ENCODE measurements at regions not wholly inside any gene's neighbourhood (a gene's known extent, or its start where the extent isn't known, plus 50 kb on each side); places are given as distances from the start of the nearest gene placed in this dataset.
A peak's percentile ranks its signal among the peaks of the same experiment; 100 is the strongest.

DNA sequence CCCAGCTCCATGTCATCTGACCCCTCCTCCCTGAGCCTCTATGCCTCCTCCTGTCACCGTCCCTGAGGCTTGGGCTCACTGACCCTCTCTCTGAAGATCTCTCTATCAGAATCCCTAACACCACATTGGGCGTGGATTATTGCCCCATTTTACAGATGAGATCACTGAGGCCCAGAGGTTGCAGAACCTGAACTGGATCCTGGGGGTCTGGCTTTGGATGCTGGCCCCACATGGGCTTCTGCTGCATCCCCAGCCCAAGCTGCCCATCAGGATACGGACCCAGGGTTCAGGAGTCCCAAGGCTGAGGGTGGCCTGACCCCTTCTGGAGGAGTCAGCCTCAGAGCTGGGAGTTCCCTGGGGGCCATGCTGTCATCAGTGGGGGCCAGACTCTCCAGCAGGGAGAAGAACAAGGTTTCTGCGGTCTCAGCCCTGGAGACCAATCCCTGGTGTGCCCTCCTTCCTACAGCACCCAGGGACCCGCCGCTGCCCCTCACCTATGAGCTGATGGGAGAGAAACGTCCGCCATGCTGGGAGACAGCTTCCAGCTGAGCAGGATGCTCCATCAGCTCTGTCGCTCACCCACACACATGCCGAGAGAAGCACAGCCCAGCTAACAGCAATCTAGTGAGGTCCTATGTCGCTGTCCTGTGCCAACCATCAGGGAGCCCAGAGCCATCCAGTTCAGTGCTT is 273.1 kb downstream of the UACA start:
- DNase-seq (ENCODE audit: low spot score) = no peak

GRCh38 chr15:70488941-70489848 is 274.2 kb downstream of the UACA start:
- DNase-seq (ENCODE audit: low spot score) = no peak

DNA sequence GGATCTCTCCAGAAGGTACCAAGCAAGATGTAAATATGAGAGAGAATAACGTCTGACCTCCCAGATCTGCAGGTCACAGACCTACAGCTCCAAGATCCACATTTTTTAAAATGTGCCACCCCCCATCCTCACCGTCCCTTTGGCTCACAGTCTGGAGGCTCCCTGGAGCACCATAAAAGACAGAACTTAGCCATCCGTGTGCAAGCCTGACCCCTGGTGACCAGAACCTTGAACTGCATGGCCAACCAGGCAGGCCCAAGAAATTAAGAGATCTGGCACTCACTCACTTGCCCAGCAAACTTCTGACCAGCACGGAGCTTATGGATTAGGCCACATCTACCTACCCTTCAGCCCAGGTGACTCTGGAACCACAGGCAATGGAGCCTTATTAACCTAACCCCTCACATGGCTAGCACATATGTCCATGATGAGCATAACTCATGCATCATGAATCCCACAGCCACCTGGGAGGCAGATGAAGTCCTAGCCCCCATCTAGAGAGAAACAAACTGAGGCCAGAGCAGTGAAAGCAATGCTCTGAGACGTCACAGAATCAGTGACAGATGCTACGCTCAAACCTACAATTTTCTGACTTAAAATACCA is 275.3 kb downstream of the UACA start:
- DNase-seq (ENCODE audit: low spot score) = peak; percentile 74

GRCh38 chr15:70487387-70487740 is 276.0 kb downstream of the UACA start:
- DNase-seq (ENCODE audit: low spot score) = no peak

- no peak for DNase-seq (ENCODE audit: low spot score)
These were observed 276.6 kb downstream of the UACA start for GRCh38 chr15:70486451-70487386.

DNA sequence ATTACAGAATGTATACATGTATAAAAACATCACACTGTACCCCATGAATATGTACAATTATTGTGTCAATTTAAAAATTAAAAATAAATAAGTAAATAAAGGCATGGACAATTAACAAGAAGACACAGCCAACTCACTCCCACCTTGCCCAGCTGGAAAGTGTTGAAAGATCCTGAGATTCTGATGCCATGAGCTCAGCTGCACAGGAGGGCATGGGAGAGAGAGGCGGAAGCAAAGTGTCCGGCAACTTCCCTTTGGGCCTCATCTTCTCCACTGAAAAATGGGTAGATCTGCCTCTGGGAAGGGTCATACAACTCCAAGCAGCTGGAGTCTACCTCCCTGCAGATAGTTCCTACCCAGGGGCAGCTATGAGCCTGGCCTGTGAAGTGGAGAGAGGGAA is 277.3 kb downstream of the UACA start:
- DNase-seq (ENCODE audit: low spot score) = no peak

- no peak for DNase-seq (ENCODE audit: low spot score)
These were observed 278.4 kb downstream of the UACA start for GRCh38 chr15:70484993-70485392.

DNA sequence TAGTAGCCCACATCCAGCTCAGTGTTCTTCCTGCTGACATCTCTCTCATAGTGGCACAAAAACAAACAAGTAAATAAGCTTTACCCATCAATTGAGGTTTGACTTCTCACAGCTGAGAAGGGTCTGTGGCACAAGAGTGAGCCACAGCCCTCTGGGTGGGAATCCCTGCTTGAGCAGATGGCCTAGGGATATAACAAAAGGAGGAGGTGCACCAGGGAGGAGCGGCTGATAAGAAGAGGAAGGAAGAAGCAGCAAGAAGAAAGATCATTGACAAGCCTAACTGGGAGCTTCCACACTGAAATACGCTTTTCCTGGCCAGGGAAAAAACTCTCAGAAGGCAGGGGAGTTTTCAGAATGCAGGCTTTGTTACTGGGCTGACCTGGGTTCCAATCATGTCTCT is 279.8 kb downstream of the UACA start:
- no peak for DNase-seq (ENCODE audit: low spot score)

DNA sequence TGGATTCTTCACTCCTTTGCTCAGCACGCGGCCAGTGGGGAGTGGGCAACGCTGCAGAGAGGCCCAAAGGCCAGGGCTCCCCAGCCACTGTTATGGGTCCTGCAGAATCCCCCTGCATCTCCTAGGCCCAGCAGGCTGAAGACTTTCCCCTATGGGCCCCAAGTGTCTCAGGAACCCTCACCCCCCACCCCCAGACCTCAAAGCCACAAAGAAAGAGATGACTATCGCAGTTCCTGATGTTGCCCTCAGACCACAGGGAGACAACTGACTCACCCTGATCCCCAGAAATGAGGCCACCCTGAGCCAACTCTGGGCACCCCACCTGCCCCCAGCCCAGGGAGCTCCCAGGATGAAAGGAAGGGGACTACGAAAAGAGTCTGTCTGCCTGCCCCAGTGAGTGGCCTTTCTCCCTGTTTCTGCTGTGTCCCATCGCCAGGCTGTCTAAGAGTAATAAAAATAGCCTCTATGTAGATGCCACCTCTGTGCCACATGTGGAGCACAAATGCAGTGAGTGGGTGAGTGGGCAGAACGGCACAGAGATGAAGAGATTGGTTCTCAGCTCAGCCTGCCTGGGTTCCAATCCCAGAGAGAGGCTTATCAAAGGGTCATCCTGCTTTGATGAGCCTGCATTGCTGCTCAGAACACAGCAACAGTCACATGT is 283.0 kb downstream of the UACA start:
- DNase-seq (ENCODE audit: low spot score) = no peak

GRCh38 chr15:70479785-70480184 is 283.6 kb downstream of the UACA start:
- no peak for DNase-seq (ENCODE audit: low spot score)

DNA sequence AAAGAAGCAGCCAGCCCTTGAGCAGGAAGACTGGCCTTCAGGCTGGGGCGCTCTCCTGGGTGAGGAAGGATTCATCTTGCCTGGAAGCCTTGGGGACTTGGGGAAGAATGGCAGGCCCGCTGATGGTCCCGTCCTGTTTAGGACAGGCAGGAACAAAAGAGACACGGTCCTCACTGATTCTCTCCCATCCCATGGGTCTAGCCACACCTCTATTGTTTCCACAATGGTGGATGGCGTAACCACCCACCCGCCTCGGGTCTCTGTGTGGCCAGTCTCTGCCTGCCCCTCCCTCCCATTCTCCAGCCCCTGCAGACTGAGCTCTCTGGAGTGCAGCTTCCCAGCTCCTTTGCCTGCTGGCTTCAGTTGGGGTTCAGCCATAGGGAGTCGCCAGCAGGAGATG is 284.3 kb downstream of the UACA start:
- no peak for DNase-seq (ENCODE audit: low spot score)

- DNase-seq (ENCODE audit: low spot score) = no peak
These were observed 284.9 kb downstream of the UACA start for GRCh38 chr15:70478251-70478990.

GRCh38 chr15:70477750-70478250 is 285.6 kb downstream of the UACA start:
- no peak for DNase-seq (ENCODE audit: low spot score)

GRCh38 chr15:70476441-70476840 is 286.9 kb downstream of the UACA start:
- DNase-seq (ENCODE audit: low spot score) = no peak

DNA sequence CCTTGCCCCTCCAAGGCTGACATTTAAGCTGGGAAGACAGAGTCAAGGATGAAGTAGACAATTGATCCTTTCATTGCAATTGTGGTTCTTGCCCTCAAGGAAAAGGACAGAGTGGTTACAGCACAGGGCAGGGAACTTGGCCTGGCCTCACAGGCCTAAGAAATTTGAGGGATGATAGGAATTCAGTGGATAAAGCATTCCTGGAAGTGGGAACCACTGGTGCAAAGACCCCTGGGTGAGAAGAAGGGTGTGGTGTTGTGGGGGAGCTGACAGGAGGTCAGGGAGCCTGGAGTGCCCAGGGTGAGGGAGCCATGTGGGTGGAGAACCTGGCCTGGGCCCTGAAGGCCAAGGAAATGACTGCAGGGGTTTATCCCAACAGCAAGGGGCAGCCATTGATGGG is 287.4 kb downstream of the UACA start:
- DNase-seq (ENCODE audit: low spot score) = peak; percentile 7

GRCh38 chr15:70475407-70475781 is 288.0 kb downstream of the UACA start:
- no peak for DNase-seq (ENCODE audit: low spot score)

DNA sequence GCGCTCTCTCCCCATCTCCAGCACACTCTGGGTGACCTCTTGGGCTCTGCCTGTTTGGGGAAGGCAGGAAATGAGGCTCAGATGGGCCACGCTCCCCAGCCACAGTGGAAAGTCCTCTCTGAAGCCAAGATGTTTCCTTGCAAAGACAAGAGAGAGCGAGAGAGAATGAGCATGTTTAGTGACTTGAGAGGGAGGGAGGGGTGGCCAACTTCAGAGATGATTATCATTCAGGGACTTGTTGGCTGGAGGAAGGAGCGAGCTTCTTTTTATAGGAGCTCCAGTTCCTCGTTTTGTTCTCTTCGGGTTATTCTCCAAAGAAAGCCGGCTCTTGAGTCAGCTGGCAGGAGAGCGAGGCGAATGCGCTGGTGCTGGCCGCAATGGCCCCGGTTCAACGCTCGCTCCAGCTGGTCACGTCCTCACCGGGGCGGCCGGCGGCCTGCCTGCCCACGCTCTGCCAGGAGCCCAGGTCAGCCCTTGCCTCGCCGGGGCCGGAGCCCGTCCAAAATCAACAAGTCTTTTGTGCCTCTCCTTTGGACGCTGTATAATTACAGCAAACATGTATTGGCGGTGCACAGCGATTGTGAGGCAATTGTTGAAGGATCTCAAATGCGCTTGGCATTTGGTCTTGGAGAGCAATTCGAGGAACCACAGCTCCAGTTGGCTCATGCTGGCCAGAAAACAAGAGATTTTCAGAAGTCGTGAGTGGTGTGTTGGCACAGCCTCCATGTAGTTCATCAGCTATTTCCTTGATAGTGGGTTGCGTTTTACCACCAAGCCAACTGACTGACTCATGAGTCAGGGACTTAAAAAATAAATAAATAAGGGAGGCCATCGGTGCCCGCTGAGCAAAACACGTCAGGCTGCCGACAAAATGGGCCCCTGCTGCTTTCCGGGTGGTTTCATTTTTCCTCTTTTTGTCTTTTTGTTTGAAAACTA is 288.6 kb downstream of the UACA start:
- peak; percentile 87 for DNase-seq (ENCODE audit: low spot score)

- no peak for DNase-seq (ENCODE audit: low spot score)
These were observed 289.6 kb downstream of the UACA start for GRCh38 chr15:70473581-70474370.

DNA sequence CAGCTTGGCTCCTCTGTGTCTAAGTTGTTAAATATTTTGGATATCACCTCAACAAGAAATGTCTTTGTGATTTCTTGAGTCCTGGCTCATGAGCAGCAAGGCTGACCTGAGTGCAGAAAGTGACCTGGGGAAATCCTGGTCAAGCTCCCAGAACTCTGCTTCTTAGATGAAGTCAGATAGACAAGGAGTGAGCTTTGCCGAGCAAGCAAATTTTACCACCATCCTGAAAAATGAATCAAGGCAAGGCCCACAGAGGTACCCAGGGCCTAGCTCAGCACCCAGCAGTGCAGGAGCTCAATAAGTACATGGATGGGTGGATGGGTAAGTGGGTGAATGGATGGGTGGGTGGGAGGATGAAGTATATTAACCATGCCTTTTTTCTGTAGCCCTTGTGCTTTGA is 291.8 kb downstream of the UACA start:
- DNase-seq (ENCODE audit: low spot score) = no peak
